ENCODE measurements at regions not wholly inside any gene's neighbourhood (a gene's known extent, or its start where the extent isn't known, plus 50 kb on each side); places are given as distances from the start of the nearest gene placed in this dataset.

DNA sequence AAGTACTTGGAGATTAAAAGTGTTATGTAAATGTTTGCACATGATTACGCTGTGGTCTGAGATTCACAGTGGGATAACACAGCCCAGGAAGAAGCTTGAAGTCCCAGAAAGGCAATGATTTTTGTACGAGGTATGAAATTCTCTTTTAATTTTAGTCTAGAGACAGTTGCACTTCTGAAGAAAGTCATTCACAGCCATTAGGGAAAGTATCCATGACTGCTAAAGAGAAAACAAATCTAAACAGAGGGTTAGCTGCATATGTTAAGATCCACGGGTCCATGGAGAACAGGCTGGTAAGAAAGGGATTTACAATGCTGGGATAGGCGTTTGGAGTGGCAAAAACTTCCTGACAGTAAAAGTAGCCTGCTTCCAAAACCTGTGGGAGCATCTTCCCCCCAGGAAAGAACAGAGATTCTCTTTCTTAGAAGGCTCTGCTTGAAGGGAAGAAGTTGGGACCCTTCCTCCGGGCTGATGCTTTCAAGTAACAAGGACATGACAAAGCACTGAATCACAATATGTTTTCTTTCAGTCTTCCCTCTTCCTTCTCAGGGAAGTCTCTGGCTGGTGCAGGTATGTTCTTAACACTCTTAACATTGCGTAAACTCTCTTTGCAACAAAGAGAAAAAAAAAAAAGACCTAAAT, 220.8 kb upstream of the CELF2 start:
- no peak overlapping the region for H3K4me3 ChIP-seq (ENCODE audit: low read depth, low read length)
- no peak for DNase-seq (ENCODE audit: low read depth)
- no peak for TF ChIP-seq CTCF (IDR thresholded peaks at IDR 0.05; ENCODE audit: low read depth, low read length, missing control alignments)

DNA sequence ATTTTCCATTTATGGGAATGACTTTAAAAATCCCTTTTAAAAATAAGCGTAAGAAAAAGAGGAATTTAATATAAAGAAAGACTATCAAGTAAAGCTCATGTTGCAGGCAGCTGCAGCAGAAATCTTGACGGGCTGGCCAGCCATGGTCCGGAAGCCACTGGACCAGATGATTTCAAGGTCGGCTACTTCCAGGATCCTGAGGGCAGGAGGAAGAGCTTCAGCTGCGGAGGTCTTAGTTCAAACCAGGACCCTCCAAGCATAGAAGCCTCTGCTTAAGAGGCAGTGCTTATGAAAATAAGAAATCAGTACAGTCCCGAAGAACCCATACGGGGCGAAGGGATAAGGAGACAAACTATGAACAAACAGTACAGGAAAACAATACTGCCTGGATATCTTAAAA, 220.2 kb upstream of the CELF2 start:
- no peak for DNase-seq (ENCODE audit: low read depth)
- no peak for TF ChIP-seq CTCF (IDR thresholded peaks at IDR 0.05; ENCODE audit: low read depth, low read length, missing control alignments)
- H3K4me3 ChIP-seq (ENCODE audit: low read depth, low read length) = no peak overlapping the region

GRCh38 chr10:10798102-10798863, 219.4 kb upstream of the CELF2 start:
- no peak overlapping the region for H3K4me3 ChIP-seq (ENCODE audit: low read depth, low read length)
- no peak for DNase-seq (ENCODE audit: low read depth)
- no peak for TF ChIP-seq CTCF (IDR thresholded peaks at IDR 0.05; ENCODE audit: low read depth, low read length, missing control alignments)

DNA sequence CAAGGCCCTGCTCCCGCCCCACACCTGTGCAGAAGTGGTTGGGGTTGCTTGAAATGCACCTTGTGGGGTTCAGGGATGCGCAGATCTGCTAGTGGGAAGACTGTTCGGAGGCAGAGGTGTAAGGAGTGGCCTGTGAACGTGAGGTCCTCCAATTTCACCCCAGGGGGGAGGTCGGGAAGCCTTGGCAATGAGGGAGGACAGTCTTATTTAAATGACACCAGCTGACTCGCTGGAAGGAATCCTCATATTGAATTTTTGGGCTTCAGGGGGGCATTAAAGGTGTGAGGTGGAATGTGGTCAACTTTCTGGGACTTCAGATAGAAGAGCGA, 218.8 kb upstream of the CELF2 start:
- TF ChIP-seq CTCF (IDR thresholded peaks at IDR 0.05; ENCODE audit: low read depth, low read length, missing control alignments) = no peak
- H3K4me3 ChIP-seq (ENCODE audit: low read depth, low read length) = no peak overlapping the region
- DNase-seq (ENCODE audit: low read depth) = no peak

DNA sequence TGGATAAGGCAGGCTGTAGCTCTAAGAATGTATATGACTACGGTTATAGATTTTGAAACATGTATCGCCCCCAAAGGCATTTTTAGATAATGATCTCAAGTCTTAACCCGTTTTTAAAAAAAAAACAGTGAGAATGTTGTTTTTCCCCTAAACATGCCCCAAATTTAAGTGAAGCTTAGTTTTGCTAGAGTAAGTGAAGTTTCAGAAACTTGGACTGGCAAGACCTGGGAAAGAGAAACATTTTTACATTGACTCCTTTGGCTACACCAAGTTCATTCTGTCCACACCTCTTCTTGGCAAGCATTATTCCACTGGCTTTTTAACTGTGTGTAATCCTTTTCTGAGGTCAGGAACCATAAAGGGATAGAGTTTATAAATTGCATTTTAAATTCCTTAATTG, 216.7 kb upstream of the CELF2 start:
- DNase-seq (ENCODE audit: low read depth) = no peak
- no peak overlapping the region for H3K4me3 ChIP-seq (ENCODE audit: low read depth, low read length)
- no peak for TF ChIP-seq CTCF (IDR thresholded peaks at IDR 0.05; ENCODE audit: low read depth, low read length, missing control alignments)

GRCh38 chr10:10803278-10803677, 214.4 kb upstream of the CELF2 start:
- no peak for TF ChIP-seq CTCF (IDR thresholded peaks at IDR 0.05; ENCODE audit: low read depth, low read length, missing control alignments)

DNA sequence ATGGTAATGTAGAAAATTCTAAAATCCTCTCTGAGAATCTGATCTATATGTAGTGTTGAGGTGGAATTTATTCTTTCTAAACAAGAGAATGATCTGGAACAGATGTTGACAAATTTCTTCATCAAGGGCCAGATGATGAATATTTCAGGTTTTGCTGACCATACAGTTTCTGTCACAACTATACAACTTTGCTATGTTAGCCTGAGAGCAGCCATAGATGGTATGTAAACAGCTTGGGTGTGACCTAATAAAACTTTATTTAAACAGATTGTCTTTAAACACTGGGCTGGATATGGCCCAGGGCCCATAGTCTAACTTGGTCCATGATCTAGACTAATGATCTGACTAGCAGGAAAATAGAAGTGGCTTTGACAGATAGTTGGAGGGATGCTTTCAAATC, 213.6 kb upstream of the CELF2 start:
- DNase-seq (ENCODE audit: low read depth) = no peak
- no peak for TF ChIP-seq CTCF (IDR thresholded peaks at IDR 0.05; ENCODE audit: low read depth, low read length, missing control alignments)
- no peak overlapping the region for H3K4me3 ChIP-seq (ENCODE audit: low read depth, low read length)

More at GRCh38 chr10:10803278-10803677, 214.4 kb upstream of the CELF2 start:
- DNase-seq (ENCODE audit: low read depth) = no peak
- H3K4me3 ChIP-seq (ENCODE audit: low read depth, low read length) = no peak overlapping the region
